Psoas muscle (tissue), 7 donors: ENCODE measurements at regions not wholly inside any gene's neighbourhood (a gene's known extent, or its start where the extent isn't known, plus 50 kb on each side); places are given as distances from the start of the nearest gene placed in this dataset.

ENCODE experiments used
- ATAC-seq, 4 donors: fragments of 200-7000 bp; cut with Tn5 transposase; one replicate each; pipeline ENCODE4 v1.9.1; 2020; ENCODE audit warnings: moderate library complexity in 3 of 4, mild to moderate bottlenecking in 2 of 4
- DNase-seq, 2 donors: peaks; one replicate each; pipeline ENCODE4 v3.0.0-alpha.2; 2020
- H3K27ac ChIP-seq: fragments of 200-600 bp; one replicate; pipeline ENCODE4 v1.8.0; 2022
- H3K27me3 ChIP-seq, 3 donors: fragments of 200-600 bp in 1 of 3; one replicate each; pipeline versions ENCODE4 v1.6.1 to v1.8.0; 2013 to 2022; ENCODE audit warnings: low read length in 2 of 3, mild to moderate bottlenecking in 2 of 3, moderate library complexity in 1 of 3; ENCODE audit not compliant: insufficient read depth in 3 of 3
- H3K36me3 ChIP-seq, 2 donors: fragments of 200-600 bp in 1 of 2; one replicate each; pipeline versions ENCODE4 v1.6.1 to v1.8.0; 2013 to 2022; ENCODE audit warnings: low read depth in 1 of 2, mild to moderate bottlenecking in 1 of 2, moderate library complexity in 1 of 2; ENCODE audit not compliant: insufficient read depth in 1 of 2
- H3K4me1 ChIP-seq: fragments of 200-600 bp; one replicate; pipeline ENCODE4 v1.8.0; 2022
- H3K4me3 ChIP-seq: fragments of 200-600 bp; one replicate; pipeline ENCODE4 v1.8.0; 2022; ENCODE audit warnings: mild to moderate bottlenecking
- H3K9me3 ChIP-seq: fragments of 200-600 bp; one replicate; pipeline ENCODE4 v1.8.0; 2022
- WGBS, 3 donors: extraction: QIAGEN DNeasy Blood & Tissue Kit; methylation state at CpG; one replicate each; pipeline versions ENCODE4 v1.1.6 to v1.1.7; 2013; 5-methylcytosine and 5-hydroxymethylcytosine counted together
- intact Hi-C, 2 donors: fragments of 100-400 bp; cut with DNase I; formaldehyde crosslinking; loops; one replicate each; pipeline versions ENCODE4 v1.11.0 to v1.14.2; 2022
- TF ChIP-seq, protein P1 (sequence below): fragments of 200-600 bp; IDR thresholded peaks from one replicate; pipeline ENCODE4 v1.8.0; 2022; ENCODE audit warnings: antibody characterized with exemption
- donor health status: healthy with polysubstance abuse.
- donor health status: DM: no; HTN: no; CAD: no; lungs with moderate emphysema.
- donor health status: Bipolar disorder and iron deficiency.
- donor health status: healthy.
- donor health status: DM: yes; HTN: yes; CAD: no.
- donor health status: DM: no; HTN: no; CAD: no.
- donor health status: DM: yes; HTN: yes; CAD: no.

DNA sequence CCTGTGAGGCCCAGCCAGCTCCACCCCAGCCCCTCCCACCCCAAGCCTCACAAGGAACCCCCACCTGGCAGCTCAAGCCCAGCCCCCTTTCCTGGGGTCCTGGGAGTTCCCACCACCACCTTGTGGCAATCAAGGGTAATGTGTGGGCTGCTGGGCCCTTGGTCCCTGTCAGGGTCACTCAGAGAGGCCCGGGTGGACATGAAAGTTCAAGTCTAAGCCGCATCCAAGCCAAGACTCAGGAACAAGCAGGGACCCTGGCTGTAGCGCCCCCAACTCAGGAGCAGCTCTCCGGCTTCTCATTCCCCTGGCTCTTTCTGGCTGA lies 106.4 kb upstream of the C14orf180 start:
- H3K27me3 ChIP-seq = peaks cover 0 to 15% (median 5%) of the 10 kb centered on the region in 3 donors
- intact Hi-C loops = no loop called here
- no peaks in the 10 kb centered on the region for H3K36me3 ChIP-seq
- H3K4me3 ChIP-seq = no peak overlapping the region
- H3K4me1 ChIP-seq = no peaks in the 10 kb centered on the region
- no peak for DNase-seq
- TF ChIP-seq, protein P1, sequence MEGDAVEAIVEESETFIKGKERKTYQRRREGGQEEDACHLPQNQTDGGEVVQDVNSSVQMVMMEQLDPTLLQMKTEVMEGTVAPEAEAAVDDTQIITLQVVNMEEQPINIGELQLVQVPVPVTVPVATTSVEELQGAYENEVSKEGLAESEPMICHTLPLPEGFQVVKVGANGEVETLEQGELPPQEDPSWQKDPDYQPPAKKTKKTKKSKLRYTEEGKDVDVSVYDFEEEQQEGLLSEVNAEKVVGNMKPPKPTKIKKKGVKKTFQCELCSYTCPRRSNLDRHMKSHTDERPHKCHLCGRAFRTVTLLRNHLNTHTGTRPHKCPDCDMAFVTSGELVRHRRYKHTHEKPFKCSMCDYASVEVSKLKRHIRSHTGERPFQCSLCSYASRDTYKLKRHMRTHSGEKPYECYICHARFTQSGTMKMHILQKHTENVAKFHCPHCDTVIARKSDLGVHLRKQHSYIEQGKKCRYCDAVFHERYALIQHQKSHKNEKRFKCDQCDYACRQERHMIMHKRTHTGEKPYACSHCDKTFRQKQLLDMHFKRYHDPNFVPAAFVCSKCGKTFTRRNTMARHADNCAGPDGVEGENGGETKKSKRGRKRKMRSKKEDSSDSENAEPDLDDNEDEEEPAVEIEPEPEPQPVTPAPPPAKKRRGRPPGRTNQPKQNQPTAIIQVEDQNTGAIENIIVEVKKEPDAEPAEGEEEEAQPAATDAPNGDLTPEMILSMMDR = no peak
- 74 to 80% (median 78%) methylated on average over 4 of the region's 4 CpGs for WGBS, 3 donors
- H3K27ac ChIP-seq = no peak overlapping the region
- no peaks in the 10 kb centered on the region for H3K9me3 ChIP-seq
- no peak for ATAC-seq

DNA sequence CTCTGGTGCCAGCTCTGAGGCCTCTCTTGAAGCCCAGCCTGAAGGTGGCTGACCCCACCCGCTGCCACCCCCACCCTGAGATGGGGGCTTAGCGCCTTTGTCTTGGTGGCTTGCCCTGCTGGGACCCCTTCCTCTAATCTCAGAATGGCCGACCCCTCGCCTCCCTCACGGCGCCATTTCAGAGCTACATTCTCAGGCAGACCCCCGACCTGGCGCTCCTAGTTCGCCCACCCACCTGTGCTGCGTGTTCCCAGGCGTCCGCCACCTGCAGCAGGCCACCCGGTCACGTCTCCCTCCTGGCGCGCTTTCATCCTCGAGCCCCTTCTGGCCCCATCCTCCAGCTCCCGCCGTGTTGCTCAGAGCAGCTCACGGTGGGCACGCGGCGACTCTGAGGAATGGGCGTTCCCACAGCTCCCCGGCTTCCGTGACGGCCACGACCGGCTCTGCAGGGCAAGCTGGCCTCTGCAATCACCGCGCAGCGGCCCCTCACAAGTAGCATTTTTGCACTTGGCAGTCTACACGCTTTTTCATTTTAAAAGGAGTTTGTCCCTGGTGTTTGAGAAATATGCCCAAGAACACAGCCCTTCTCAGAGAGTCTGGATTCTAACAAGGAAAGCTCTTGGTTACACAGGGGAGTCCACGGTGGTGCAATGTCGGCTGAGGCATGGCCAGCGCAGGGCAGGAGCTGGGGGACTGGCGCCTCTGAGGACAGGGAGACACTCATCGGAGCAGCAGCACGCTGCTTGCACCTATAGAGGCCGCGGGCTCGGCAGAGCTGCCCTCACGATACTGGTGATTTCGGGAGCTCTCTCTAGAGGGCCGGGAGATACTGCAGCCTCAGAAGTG lies 105.7 kb upstream of the C14orf180 start:
- H3K9me3 ChIP-seq = no peaks in the 10 kb centered on the region
- TF ChIP-seq, protein P1 = no peak
- H3K4me1 ChIP-seq = no peaks in the 10 kb centered on the region
- no peak overlapping the region for H3K4me3 ChIP-seq
- H3K27me3 ChIP-seq = peaks cover 0 to 19% (median 5%) of the 10 kb centered on the region in 3 donors
- no peaks in the 10 kb centered on the region for H3K36me3 ChIP-seq
- intact Hi-C loops = no loop called here
- no peak for DNase-seq
- no peak for ATAC-seq
- WGBS, 3 donors = 54 to 59% (median 55%) methylated on average over 43 to 45 of the region's 45 CpGs
- H3K27ac ChIP-seq = no peak overlapping the region

DNA sequence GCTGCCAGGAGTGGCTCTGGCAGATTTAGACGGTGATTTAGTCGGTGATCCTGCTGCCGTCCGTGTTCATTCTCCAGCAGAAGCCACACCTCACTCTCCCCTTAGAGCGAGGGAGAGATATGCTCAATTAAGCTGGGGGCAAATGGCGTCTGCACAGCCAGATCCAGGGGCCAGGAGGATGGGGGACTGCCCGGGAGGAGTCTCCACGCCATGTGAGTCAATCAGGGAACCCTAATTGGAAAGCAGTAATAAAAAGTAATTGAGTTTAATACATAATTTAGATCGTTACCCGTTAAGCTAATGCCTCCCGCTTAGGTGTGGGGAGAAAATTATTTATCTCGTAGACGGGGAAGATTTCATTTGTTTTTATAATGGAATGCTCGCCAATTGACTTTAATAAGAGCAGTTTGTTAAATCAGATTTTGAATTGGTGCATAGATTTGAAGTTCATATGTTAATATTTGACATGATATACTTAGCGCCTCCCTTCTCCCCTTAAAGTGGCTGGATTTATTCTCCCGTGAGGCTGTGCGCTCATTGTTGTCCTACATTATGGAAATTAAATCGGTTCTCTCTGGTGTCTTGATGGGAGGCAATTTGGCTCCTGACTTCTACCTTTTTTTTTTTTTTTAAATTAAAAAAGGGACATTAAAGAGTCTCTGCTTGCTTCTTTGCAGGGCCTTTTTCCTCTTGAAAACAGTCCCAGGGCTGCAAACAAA lies 104.9 kb upstream of the C14orf180 start:
- Histone ChIP-seq H3K4me1 (no peaks in the 10 kb centered on the region), H3K4me3 (no peak overlapping the region), H3K27me3 (peaks cover 0 to 24% (median 8%) of the 10 kb centered on the region in 3 donors), H3K27ac (no peak overlapping the region), H3K36me3 (no peaks in the 10 kb centered on the region), H3K9me3 (no peaks in the 10 kb centered on the region)
- TF ChIP-seq, protein P1 = no peak
- ATAC-seq (no peak), DNase-seq (no peak)
- WGBS, 3 donors = 64 to 68% (median 65%) methylated on average over 18 of the region's 18 CpGs
- intact Hi-C loops = no loop called here

DNA sequence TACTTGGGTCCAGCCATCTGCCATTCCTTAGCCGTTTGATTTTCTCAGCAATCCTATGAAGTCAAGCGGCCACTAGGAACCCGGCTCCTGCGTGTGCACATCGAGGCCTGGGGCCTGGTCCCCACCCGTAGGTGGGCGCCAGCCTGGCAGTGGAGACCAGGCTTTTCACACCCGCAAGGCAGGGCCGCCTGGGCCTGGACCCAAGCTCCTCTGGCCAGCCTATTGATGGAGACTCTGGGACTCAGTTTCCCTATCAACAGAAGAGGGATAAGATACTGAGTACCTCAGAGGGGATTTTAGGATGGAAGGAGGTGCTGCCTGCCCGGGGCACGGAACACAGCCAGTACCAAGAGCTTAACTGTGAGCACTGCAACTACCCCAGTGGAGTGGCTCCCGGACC lies 104.3 kb upstream of the C14orf180 start:
- H3K4me1 ChIP-seq = no peaks in the 10 kb centered on the region
- H3K4me3 ChIP-seq = no peak overlapping the region
- no peak for DNase-seq
- no peaks in the 10 kb centered on the region for H3K36me3 ChIP-seq
- TF ChIP-seq, protein P1 = no peak
- ATAC-seq = no peak
- WGBS, 3 donors = 83 to 87% (median 86%) methylated on average over 12 of the region's 12 CpGs
- H3K27me3 ChIP-seq = peaks cover 0 to 24% (median 12%) of the 10 kb centered on the region in 3 donors
- no peak overlapping the region for H3K27ac ChIP-seq
- no peaks in the 10 kb centered on the region for H3K9me3 ChIP-seq
- intact Hi-C loops = no loop called here
